ENCODE measurements at regions not wholly inside any gene's neighbourhood (a gene's known extent, or its start where the extent isn't known, plus 50 kb on each side); places are given as distances from the start of the nearest gene placed in this dataset.
A peak's percentile ranks its signal among the peaks of the same experiment; 100 is the strongest.

- H3K9me3 ChIP-seq (ENCODE audit: severe bottlenecking), result no peaks in the 10 kb centered on the region
These were observed 720.4 kb upstream of the GYPC start for GRCh38 chr2:125935559-125935958.

GRCh38 chr2:125942585-125943424 is 713.2 kb upstream of the GYPC start:
- H3K27me3 ChIP-seq (ENCODE audit: insufficient read depth, low read depth, severe bottlenecking), result peaks cover 6% of the 10 kb centered on the region
- DNase-seq, result no peak
- no peak overlapping the region for H3K27ac ChIP-seq
- H3K4me3 ChIP-seq (ENCODE audit: low read depth, low read length), result no peak overlapping the region
- TF ChIP-seq CTCF (IDR thresholded peaks at IDR 0.05; ENCODE audit: low read depth, low read length), result no peak
- peaks cover 2% of the 10 kb centered on the region for H3K9me3 ChIP-seq (ENCODE audit: severe bottlenecking)
- no peaks in the 10 kb centered on the region for H3K36me3 ChIP-seq

More at GRCh38 chr2:125935559-125935958, 720.4 kb upstream of the GYPC start:
- Histone ChIP-seq H3K36me3 (no peaks in the 10 kb centered on the region), H3K27ac (no peak overlapping the region), H3K27me3 (ENCODE audit: insufficient read depth, low read depth, severe bottlenecking) (peaks cover 7% of the 10 kb centered on the region), H3K4me3 (ENCODE audit: low read depth, low read length) (no peak overlapping the region)
- TF ChIP-seq CTCF (IDR thresholded peaks at IDR 0.05; ENCODE audit: low read depth, low read length), result no peak
- no peak for DNase-seq

GRCh38 chr2:125959047-125959446 is 696.9 kb upstream of the GYPC start:
- TF ChIP-seq CTCF (IDR thresholded peaks at IDR 0.05; ENCODE audit: low read depth, low read length), result no peak
- no peak overlapping the region for H3K4me3 ChIP-seq (ENCODE audit: low read depth, low read length)
- no peak for DNase-seq
- H3K27me3 ChIP-seq (ENCODE audit: insufficient read depth, low read depth, severe bottlenecking), result peaks cover 6% of the 10 kb centered on the region
- peaks cover 2% of the 10 kb centered on the region for H3K9me3 ChIP-seq (ENCODE audit: severe bottlenecking)
- H3K36me3 ChIP-seq, result no peaks in the 10 kb centered on the region
- H3K27ac ChIP-seq, result no peak overlapping the region

GRCh38 chr2:125961739-125962138 is 694.2 kb upstream of the GYPC start:
- H3K27ac ChIP-seq, result no peak overlapping the region
- H3K4me3 ChIP-seq (ENCODE audit: low read depth, low read length), result no peak overlapping the region
- H3K9me3 ChIP-seq (ENCODE audit: severe bottlenecking), result peaks cover 2% of the 10 kb centered on the region
- no peak for DNase-seq
- no peak for TF ChIP-seq CTCF (IDR thresholded peaks at IDR 0.05; ENCODE audit: low read depth, low read length)
- peaks cover 9% of the 10 kb centered on the region for H3K27me3 ChIP-seq (ENCODE audit: insufficient read depth, low read depth, severe bottlenecking)
- H3K36me3 ChIP-seq, result no peaks in the 10 kb centered on the region

- H3K27ac ChIP-seq, result no peak overlapping the region
- peaks cover 14% of the 10 kb centered on the region for H3K27me3 ChIP-seq (ENCODE audit: insufficient read depth, low read depth, severe bottlenecking)
- TF ChIP-seq CTCF (IDR thresholded peaks at IDR 0.05; ENCODE audit: low read depth, low read length), result no peak
- no peaks in the 10 kb centered on the region for H3K9me3 ChIP-seq (ENCODE audit: severe bottlenecking)
- no peak overlapping the region for H3K4me3 ChIP-seq (ENCODE audit: low read depth, low read length)
- no peaks in the 10 kb centered on the region for H3K36me3 ChIP-seq
- peak; percentile 8 for DNase-seq
These were observed 676.1 kb upstream of the GYPC start for GRCh38 chr2:125979886-125980285.
